Right cardiac atrium (tissue), 5 donors: ENCODE measurements at regions not wholly inside any gene's neighbourhood (a gene's known extent, or its start where the extent isn't known, plus 50 kb on each side); places are given as distances from the start of the nearest gene placed in this dataset.

Experiments used
- ATAC-seq, 2 donors: fragments of 200-7000 bp; cut with Tn5 transposase; one replicate each; pipeline versions ENCODE4 v1.8.0 to v1.9.1; 2020; ENCODE audit warnings: moderate library complexity in 2 of 2, mild to moderate bottlenecking in 1 of 2
- DNase-seq, 3 donors: peaks; one replicate each; pipeline ENCODE4 v3.0.0-alpha.2; 2020
- H3K27ac ChIP-seq: one replicate; pipeline ENCODE4 v1.5.1; 2013; ENCODE audit warnings: mild to moderate bottlenecking, low read length, control low read depth, moderate library complexity
- H3K27me3 ChIP-seq: one replicate; pipeline ENCODE4 v1.6.1; 2013; ENCODE audit not compliant: control insufficient read depth, insufficient read depth
- H3K4me1 ChIP-seq: one replicate; pipeline ENCODE4 v1.6.1; 2013; ENCODE audit warnings: low read length; ENCODE audit not compliant: control insufficient read depth, insufficient read depth
- H3K4me3 ChIP-seq: one replicate; pipeline ENCODE4 v1.5.1; 2013; ENCODE audit warnings: low read length, control low read depth
- H3K9me3 ChIP-seq: one replicate; pipeline ENCODE4 v1.6.1; 2013; ENCODE audit warnings: low read length; ENCODE audit not compliant: control insufficient read depth
- WGBS: extraction: QIAGEN DNeasy Blood & Tissue Kit; methylation state at CpG from one replicate; pipeline ENCODE4 v1.1.7; 2013; 5-methylcytosine and 5-hydroxymethylcytosine counted together
- intact Hi-C, 4 donors: fragments of 100-400 bp; cut with DNase I; formaldehyde crosslinking; loops; one replicate each; pipeline versions ENCODE4 v1.11.0 to v1.14.0; 2022 to 2023
- donor health status: healthy with polysubstance abuse.
- donor health status: DM: no; HTN: yes; CAD: no.
- donor health status: DM: no; HTN: no; CAD: no.
- donor health status: DM: no; HTN: yes; CAD: no; lungs with severe emphysema.
- donor health status: DM: yes; HTN: yes; CAD: no.

DNA sequence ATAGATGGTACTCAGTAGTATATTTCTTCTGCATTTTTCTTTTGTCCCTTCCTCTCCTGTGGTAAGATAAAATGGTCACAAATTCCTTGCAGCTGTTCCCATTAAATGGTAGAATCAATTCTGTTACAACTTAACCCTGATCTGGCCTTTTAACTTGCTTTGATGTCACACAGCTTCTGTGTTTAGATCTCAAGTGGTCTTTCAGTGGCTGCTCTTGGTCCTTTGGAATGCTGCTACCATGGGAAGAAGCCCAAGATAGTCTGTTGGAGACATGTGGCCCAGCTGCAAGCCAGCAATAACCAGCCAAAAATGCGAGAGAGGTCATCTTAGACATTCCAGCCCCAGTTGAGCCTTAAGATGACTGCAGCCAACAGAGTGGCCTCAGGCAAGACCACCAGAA is 429.7 kb downstream of the KIF16B start:
- intact Hi-C loops = no loop called here
- Histone ChIP-seq H3K9me3 (no peaks in the 10 kb centered on the region), H3K4me3 (no peak overlapping the region), H3K27me3 (no peaks in the 10 kb centered on the region), H3K27ac (no peak overlapping the region), H3K4me1 (no peaks in the 10 kb centered on the region)
- 69% methylated on average over 1 of the region's 1 CpG for WGBS
- ATAC-seq (no peak), DNase-seq (no peak)

DNA sequence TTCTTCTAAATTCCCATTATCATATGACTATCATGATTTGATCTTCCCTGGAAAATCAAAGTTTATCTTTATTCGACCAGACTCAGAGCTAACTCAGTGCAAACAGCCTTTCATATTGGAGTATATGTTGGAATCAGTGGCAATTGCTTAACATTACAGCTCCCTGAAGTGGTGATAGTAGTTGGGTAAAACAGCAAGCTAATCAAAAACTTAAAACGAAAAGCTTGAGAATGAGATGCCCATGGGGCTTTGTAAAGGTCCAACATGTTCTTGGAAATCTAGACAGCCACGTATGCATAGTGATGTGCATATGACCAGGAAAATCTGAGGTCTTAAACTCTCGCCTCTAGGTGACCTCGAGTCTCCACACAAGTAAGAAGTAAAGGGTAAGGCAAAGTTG is 437.6 kb downstream of the KIF16B start:
- H3K4me1 ChIP-seq = peaks cover 4% of the 10 kb centered on the region
- H3K4me3 ChIP-seq = no peak overlapping the region
- no peak overlapping the region for H3K27ac ChIP-seq
- ATAC-seq (no peak), DNase-seq (no peak)
- no peaks in the 10 kb centered on the region for H3K27me3 ChIP-seq
- WGBS = 79% methylated on average over 5 of the region's 5 CpGs
- no peaks in the 10 kb centered on the region for H3K9me3 ChIP-seq
- intact Hi-C loops = no loop called here

DNA sequence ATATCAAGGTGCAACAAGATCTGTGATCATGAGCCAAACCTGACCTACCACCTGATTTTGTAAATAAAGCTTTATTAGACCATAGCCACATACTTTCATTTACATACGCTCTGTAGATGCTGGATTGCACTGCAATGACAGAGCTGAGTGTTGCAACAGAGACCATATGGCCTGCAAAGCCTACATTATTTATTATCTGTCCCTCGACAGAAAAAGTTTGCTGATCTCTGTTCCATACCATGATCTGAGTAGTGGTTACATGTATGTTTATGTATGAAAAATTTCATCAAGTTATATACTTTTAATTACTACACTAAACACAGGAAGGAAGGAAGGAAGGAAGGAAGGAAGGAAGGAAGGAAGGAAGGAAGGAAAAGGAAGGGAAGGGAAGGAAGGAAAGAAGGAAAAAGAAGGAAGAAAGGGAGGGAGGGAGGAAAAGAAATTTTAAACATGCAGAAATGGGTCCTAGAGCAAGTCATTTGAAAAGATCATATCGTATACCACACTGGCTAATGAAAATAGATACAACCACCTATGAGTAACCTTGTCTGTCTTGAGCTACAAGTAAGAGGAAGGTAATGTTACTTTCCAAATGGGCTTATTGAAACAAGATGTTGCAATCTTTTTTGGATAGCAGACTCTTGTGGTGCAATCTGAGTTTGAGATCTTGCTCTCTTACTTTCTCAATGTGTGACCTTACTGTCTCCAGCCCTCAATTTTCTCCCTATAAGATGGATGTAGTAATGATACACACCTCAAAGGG is 441.0 kb downstream of the KIF16B start:
- Histone ChIP-seq H3K4me1 (peaks cover 4% of the 10 kb centered on the region), H3K9me3 (no peaks in the 10 kb centered on the region), H3K27ac (no peak overlapping the region), H3K4me3 (no peak overlapping the region), H3K27me3 (no peaks in the 10 kb centered on the region)
- DNase-seq = no peak
- intact Hi-C loops = no loop called here
- no peak for ATAC-seq
- WGBS = 86% methylated on average over 3 of the region's 3 CpGs

DNA sequence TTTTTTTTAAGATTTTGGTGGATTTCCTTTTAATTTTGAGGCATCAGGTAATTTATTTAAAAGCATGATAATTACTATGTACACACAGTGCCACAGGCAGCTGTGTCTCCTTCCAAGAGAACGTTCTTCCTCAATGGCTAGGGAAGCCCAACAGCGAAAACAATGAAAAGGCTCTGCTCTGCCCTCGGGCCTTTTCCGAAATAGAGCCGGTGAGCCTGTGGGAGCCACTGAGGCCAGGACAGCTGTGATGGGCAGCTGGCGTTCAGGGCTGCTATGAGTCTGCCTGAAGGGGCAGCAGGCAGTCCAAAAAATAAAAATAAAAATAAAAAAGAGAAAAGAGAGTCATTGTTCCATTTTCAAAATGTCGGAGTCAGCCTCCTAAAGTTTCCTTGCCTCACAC is 443.8 kb downstream of the KIF16B start:
- ATAC-seq (no peak), DNase-seq (no peak)
- Histone ChIP-seq H3K4me3 (no peak overlapping the region), H3K27me3 (no peaks in the 10 kb centered on the region), H3K9me3 (no peaks in the 10 kb centered on the region), H3K27ac (no peak overlapping the region), H3K4me1 (peaks cover 4% of the 10 kb centered on the region)
- WGBS = 90% methylated on average over 7 of the region's 7 CpGs
- intact Hi-C loops = no loop called here

DNA sequence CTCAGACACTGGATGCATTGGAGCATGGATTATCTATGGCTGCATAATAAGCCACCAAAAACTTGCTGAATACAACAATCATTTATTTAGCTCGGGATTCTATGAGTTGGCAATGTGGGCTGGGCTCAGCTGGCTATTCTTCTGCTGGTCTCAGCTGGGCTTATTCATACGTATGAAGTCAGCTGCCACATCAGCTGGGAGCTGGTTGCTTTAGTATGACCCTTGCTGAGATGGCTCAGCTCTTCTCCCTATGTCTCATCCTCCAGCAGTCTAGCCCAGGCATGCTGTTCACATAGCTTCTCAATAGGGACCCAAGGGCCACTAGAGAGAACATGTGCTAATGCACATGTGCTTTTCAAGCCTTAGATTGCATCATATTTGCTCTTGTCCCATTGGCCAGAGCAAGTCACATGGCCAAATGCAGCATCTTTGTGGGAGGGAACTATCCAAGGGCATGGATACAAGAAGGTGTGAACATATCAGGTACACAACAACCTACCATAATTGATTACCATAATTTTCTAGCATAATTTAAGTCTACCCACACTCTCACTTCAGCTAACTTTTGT is 444.6 kb downstream of the KIF16B start:
- no peaks in the 10 kb centered on the region for H3K9me3 ChIP-seq
- H3K4me3 ChIP-seq = no peak overlapping the region
- DNase-seq = no peak
- H3K4me1 ChIP-seq = peaks cover 4% of the 10 kb centered on the region
- no peak overlapping the region for H3K27ac ChIP-seq
- 86% methylated on average over 2 of the region's 2 CpGs for WGBS
- intact Hi-C loops = no loop called here
- no peaks in the 10 kb centered on the region for H3K27me3 ChIP-seq
- ATAC-seq = no peak

DNA sequence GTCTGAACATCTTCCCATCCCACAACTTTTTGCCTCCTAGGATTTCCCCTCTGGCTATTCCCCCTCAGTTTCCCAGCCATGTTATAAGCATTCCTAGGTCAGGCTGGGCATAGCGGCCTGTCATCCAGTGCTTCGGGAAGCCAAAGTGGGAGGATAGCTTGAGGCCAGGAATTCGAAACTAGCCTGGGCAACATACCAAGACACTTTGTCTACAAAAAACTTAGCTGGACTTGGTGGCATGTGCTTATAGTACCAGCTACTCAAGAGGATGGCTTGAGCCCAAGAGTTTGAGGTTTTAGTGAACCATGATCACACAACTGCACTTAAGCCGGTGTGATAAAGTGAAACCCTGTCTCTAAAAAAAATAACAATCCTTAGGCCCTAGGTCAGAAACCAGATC is 447.4 kb downstream of the KIF16B start:
- no peaks in the 10 kb centered on the region for H3K9me3 ChIP-seq
- no peak for DNase-seq
- no peak overlapping the region for H3K4me3 ChIP-seq
- no peaks in the 10 kb centered on the region for H3K4me1 ChIP-seq
- no peaks in the 10 kb centered on the region for H3K27me3 ChIP-seq
- ATAC-seq = peak; percentile 76 to 85
- intact Hi-C loops = no loop called here
- 63% methylated on average over 4 of the region's 4 CpGs for WGBS
- no peak overlapping the region for H3K27ac ChIP-seq

DNA sequence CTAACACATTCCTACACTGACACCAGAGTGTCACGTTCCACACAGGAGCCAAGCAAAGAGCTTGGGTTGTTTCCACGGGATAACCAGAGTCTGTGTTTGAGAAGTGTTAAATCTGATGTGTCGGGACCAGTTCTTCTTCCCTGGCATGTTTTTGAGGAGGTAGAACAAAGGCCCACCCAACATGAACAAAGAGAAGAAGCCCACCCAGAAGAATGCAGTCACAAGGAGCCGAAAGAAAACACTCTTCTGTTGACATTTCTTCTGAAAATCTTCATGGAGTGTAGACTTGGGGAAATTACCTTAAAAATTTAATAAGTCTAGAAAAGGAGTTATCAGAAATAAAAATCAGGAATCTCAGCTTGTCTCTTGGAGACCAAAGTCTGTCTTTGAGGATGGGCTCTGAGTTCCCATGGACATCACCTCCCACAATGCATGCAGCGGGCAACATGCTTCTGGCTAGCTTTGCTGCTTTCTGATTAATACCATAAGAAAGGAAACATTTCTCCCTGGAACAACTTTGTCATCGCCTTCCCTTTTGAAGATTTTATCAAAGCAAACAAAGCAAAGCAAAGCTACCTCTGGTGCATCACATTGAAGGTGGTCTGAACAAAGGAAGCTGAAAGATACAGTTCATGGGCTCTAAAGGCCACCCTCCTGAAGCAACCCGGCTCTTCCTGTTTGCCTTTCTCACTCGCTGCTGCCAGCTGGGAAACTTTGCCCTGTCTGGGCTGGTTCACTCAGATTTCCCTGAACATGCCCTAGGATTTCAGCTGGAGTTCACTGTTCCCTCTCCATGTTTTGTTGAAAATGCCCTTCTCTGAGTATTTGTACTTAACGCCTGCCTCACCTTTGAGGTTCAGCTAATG is 448.1 kb downstream of the KIF16B start:
- WGBS = 73% methylated on average over 9 of the region's 9 CpGs
- no peaks in the 10 kb centered on the region for H3K9me3 ChIP-seq
- ATAC-seq = peak; percentile 32 to 37
- H3K27ac ChIP-seq = no peak overlapping the region
- intact Hi-C loops = no loop called here
- no peak for DNase-seq
- no peaks in the 10 kb centered on the region for H3K27me3 ChIP-seq
- no peak overlapping the region for H3K4me3 ChIP-seq
- H3K4me1 ChIP-seq = no peaks in the 10 kb centered on the region

DNA sequence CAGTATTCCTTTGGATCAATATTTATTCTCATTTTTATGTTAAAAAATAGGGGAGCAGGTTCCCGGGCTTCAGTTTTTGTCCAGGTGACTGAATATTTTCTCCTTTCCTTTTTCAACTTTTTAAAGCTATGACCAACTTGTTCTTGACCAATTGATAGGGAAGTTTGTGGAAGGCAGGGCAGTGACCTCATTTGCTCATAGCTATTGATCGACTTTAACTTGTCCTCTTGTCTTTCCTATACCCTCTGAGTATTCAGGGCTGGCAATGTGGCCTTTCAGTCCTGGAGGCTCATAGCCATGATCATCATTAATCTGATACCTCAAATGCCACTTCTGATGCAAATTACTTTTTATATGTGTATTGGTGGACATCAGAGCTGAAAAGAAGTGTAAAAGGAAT is 448.8 kb downstream of the KIF16B start:
- Histone ChIP-seq H3K27ac (no peak overlapping the region), H3K27me3 (no peaks in the 10 kb centered on the region), H3K4me1 (no peaks in the 10 kb centered on the region), H3K9me3 (no peaks in the 10 kb centered on the region), H3K4me3 (no peak overlapping the region)
- 89% methylated on average over 2 of the region's 2 CpGs for WGBS
- no peak for ATAC-seq
- DNase-seq = no peak
- intact Hi-C loops = no loop called here

DNA sequence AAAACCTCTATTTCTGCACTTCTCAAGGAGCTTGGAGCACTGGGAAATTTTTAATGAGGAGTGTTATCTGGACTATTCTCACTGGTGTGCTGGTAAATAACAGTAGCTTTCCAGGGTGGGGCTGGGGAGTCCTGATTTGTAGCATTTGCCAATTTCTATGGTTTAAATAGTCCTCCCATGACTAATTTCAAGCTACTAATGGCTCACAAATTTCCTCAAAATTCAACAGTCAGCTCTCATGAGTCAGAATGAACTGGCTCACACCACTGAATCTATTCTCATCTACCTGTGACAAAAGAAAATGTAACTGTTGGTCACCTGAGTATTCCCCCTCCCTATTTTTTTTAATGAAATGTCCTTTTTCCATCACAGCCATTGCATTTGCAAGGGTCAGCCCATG is 449.6 kb downstream of the KIF16B start:
- no peak overlapping the region for H3K27ac ChIP-seq
- no peaks in the 10 kb centered on the region for H3K27me3 ChIP-seq
- intact Hi-C loops = no loop called here
- no peak for DNase-seq
- no peak overlapping the region for H3K4me3 ChIP-seq
- no peaks in the 10 kb centered on the region for H3K4me1 ChIP-seq
- no peaks in the 10 kb centered on the region for H3K9me3 ChIP-seq
- no peak for ATAC-seq

DNA sequence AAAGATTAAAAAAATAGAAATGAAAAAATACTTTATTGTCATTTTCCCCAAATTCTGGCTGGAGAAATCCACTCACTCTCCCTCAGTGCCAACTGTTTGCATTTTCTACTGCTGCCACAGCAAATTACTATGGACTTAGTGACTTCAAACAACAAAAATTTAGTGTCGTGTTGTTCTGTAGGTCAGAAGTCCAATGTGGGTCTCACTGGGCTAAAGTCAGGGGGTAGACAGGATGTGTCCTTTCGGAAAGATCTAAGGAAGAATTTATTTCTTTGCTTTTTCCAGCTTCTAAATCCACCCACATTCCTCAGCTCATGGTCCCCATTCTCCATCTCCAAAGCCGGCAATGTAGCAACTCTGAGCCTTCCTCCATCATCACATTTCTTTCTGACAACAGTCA is 453.3 kb downstream of the KIF16B start:
- peaks cover 2% of the 10 kb centered on the region for H3K4me1 ChIP-seq
- H3K9me3 ChIP-seq = no peaks in the 10 kb centered on the region
- H3K4me3 ChIP-seq = no peak overlapping the region
- 89% methylated on average over 3 of the region's 3 CpGs for WGBS
- intact Hi-C loops = no loop called here
- H3K27ac ChIP-seq = no peak overlapping the region
- ATAC-seq (no peak), DNase-seq (no peak)
- H3K27me3 ChIP-seq = no peaks in the 10 kb centered on the region

DNA sequence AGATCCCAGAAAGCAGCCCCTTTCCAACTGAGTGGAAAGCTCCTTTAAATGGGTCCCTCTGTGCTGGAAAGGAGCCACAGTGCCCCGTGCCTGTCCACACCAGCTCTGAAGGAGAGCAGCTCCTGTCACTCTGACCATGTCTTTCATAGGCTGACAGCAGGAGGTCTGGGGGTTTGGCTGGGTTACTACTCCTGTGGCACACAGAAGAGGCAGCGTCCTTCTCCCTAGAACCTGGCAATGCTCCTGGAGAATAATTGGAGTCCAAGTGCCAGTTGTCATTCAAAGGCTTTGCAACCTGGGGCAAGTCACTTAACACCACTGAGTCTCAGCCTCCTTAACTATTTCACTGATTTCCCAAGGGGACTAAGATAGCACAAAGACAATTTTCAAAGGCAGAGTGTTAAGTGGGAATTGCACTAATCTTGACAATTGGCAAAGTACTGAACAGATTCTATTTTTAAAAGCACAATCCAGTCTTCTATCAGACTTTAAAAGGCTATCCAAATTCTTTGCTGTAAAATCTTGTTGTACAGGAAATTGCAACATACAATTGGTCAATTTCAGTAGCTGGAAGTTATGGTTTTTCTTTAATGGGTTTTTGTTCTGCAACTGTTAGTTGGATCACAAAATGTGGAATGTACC is 457.2 kb downstream of the KIF16B start:
- H3K27ac ChIP-seq = no peak overlapping the region
- no peaks in the 10 kb centered on the region for H3K27me3 ChIP-seq
- DNase-seq (peak in 2 of 3 donors; percentile 65 to 69), ATAC-seq (peak; percentile 76 to 94)
- H3K9me3 ChIP-seq = no peaks in the 10 kb centered on the region
- intact Hi-C loops = no loop called here
- whole genome bisulfite sequencing = 25% methylated on average over 2 of the region's 2 CpGs
- no peak overlapping the region for H3K4me3 ChIP-seq
- H3K4me1 ChIP-seq = peaks cover 2% of the 10 kb centered on the region
